Activated gamma-delta T cell (primary cell): ENCODE measurements at regions not wholly inside any gene's neighbourhood (a gene's known extent, or its start where the extent isn't known, plus 50 kb on each side); places are given as distances from the start of the nearest gene placed in this dataset.
"Not testable (repeated sequence)": the region's sequence is repeated elsewhere in the genome, so short reads cannot be mapped to it uniquely, and the experiment has no call there.

Experiments
- DNase-seq: peaks from one replicate; lab custom pipeline; 2025; lab: John Stamatoyannopoulos, UW

DNA sequence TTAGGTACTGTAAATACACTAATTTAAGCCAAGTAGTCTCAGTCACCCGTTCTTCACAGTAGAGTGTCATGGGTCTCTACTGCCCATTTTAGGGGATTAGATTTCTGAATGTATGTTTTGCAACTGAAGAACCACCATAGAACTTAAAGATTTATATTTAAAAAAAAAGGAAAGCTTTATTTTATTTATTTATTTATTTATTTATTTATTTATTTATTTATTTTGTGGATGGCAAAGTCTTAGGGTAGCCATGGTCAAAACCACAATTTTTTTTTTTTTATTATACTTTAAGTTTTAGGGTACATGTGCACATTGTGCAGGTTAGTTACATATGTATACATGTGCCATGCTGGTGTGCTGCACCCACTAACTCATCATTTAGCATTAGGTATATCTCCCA, 960.4 kb upstream of the COX7C start:
- DNase-seq, result not testable (repeated sequence)

DNA sequence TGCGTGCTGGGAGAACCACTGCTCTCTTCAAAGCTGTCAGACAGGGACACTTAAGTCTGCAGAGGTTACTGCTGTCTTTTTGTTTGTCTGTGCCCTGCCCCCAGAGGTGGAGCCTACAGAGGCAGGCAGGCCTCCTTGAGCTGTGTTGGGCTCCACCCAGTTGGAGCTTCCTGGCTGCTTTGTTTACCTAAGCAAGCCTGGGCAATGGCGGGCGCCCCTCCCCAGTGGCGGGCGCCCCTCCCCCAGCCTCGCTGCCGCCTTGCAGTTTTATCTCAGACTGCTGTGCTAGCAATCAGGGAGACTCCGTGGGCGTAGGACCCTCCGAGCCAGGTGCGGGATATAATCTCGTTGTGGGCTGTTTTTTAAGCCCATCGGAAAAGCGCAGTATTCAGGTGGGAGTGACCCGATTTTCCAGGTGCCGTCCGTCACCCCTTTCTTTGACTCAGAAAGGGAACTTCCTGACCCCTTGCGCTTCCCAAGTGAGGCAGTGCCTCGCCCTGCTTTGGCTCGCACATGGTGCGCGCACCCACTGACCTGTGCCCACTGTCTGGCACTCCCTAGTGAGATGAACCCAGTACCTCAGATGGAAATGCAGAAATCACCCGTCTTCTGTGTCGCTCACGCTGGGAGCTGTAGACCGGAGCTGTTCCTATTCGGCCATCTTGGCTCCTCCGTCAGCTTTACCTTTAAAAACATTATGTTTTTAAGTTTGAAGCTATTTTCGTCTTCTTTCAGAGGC, 954.6 kb upstream of the COX7C start:
- not testable (repeated sequence) for DNase-seq

DNA sequence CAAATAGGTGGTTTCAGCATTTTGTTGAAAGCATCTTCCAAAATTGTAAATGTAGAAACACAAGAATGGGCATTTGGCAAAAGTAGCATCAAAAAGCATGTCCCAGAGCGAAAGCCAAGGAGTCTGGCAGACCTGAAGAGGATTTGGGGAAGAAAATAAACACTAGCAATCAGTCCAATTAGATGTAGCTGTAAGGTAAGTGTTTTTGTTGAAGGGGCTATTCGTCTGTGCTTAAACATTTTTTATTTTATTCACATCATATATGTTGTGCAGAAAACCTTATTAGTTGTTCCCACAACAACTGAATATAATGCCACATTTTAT, 954.1 kb upstream of the COX7C start:
- DNase-seq, result no peak

DNA sequence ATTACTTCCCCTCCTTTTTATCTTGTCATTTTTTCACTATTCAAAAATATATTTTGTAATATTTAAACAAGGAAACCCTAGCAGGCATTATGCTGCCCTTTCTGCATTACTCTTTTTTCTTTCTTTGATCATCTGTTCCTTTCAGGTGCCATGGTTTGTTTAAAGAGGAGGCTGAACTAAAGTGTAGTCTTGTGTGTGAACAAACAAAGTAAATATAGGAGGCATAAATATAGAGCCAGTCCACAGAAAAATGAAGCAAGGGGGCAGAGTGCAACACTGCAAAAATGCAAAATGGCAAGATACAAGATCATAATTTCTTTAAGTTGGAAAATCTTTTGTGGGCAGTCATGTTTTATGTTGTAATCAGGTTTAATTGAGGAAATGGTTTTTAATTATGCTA, 947.3 kb upstream of the COX7C start:
- DNase-seq, result no peak

DNA sequence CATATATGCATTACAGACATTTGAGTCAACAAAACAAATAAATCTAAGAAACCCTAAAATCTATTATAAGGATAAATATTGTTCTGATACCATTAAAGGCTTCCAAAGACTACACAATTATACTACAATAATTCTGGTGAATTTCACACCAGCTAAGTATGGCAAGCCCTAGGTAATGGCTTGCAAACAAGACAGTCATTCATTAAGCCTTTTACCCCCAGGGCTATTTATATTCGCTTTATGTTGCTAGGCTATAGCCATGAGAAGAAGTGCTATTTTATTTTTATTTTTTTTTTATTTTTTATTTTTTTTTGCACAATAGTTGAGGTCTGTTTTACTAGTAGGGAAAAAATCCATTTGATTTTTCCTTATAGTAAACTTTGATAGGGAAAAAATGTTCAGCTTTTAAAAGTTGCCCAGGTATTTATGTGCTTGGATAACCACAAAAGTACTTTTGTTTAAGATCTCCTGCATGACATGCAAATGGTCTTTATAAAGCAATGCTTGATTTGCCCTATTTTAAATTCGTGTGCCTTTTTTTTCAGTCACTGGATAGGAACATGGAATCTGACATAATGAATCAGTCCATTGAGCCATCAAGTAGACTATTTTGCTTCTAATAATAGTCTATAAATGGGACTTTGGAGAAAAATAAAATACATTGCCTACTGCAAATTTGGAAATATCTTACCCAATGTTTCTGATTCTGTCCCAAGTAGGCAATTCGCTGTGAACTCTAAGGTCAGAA, 946.3 kb upstream of the COX7C start:
- DNase-seq, result no peak

DNA sequence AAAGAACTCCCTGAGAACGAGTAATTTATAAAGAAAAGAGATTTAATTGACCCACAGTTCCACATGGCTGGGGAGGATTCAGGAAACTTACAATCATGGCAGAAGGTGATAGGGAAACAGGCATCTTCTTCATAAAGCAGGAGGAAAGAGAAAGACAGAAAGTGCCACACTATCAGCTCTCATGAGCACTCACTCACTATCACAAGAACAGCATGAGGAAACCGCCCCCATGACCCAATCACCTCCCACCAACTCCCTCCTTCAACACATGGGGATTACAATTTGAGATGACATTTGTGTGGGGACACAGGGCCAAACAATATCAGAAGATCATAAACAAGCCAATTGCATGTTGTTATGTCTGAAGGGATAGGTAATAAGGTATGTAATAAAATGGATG, 935.9 kb upstream of the COX7C start:
- DNase-seq, result no peak

DNA sequence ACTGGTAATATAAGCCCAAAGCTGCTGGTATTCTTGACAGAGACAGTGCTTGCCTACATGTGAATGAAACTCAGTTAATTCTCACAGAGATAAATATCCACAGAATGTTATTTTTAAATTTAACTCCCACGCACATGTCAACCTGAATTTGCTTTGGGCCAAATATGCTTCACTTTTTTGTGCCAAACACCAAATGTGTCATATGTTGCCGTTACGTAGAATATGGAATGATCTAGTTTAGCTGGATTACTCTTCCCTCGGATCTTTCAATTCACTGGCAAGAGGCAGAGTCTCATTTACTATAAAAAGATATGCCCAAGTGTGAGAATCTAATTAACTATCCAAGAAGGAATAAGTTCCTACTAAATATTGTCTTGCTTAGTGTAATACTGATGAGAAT, 933.4 kb upstream of the COX7C start:
- no peak for DNase-seq

DNA sequence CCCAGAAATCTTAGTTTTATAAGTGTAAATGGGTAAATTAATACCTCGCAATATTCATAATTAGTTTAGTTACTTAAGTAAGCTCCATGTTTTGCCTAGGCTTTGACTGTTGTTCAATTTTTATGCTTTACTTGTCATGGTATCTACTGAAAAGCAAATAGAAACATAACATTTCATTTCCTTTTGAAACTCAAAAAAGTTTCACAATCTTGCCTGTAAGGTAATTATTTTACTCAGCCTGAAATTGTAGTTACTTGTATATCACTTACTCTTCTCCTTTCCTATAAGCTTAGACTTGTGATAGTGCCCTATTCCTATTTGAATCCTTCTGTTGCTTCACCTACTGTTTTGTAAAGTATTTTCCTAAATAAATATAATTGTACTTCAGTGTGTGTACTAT, 914.4 kb upstream of the COX7C start:
- DNase-seq, result no peak

DNA sequence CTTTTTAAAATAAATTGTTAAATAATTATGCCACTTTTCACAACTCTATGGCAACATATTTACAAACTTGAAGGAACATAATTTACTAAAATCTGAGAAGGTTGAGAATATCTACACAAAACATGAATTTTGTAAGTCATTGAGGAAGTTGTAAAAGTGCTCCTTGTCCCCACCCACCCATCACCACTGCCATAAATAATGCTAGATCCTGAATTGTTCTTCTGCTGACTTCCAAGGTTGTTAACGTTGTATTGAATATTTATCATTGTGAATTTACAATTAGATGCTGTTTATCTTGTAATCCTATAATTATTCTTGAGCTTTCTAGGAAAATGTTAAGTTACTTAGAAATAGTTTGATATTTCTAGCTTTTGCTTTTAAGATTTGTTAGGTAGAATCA, 908.0 kb upstream of the COX7C start:
- DNase-seq, result no peak

DNA sequence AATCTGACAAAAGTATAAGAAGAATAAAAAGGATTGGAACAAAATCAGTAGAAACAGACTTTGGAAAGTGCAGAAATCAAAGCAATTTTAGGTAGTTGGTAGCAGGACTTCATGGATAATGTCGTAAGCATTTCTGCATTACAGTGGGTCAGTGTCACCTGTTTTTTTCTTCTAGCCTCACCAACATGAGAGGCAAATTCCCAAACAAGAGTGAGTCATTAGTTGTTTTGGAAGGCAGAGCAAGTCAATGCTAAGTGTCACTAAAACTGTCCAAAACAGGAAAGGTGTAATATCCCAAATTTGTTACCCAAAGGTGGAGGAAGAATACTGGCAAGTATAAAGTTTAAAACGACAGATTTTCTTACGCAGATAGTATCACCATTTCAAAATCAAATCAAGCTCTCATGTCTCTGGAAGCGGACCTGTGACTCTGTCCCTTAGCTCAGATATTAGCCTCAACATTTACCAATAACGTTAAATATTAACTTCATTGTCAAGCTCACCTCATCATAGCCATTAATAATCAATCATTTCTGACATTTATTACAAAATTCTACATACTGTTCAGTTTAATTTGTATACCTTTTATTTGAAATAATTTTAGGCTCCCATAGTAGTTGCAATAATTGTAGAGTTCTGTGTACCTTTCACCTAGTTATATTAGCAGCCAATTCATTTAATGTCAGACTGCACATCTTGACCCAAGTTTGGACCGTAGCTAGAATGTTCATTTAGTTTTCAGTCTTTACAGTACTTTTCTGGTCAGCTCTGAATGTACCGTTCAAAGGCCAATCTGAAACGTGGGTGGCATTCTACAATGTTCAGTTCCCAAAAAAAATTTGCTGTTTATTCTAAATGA, 901.2 kb upstream of the COX7C start:
- DNase-seq, result no peak

DNA sequence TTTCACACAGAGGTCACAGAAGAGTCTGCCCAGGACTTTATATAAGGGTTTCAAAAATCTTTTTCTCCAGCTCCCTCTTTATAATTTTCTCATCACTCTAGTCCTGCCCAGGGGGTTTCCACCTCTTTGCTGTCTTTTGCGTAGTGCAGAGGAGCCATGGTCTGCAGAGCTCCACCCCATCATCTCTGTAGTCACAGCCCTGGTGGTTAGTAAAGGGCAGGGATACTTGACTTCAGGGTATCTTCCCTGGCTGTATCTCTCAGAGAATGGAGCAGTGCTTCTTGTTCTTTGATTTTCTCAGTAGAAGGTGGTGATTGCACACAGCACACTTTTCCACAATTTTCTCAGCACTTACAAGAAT, 900.6 kb upstream of the COX7C start:
- DNase-seq, result no peak

DNA sequence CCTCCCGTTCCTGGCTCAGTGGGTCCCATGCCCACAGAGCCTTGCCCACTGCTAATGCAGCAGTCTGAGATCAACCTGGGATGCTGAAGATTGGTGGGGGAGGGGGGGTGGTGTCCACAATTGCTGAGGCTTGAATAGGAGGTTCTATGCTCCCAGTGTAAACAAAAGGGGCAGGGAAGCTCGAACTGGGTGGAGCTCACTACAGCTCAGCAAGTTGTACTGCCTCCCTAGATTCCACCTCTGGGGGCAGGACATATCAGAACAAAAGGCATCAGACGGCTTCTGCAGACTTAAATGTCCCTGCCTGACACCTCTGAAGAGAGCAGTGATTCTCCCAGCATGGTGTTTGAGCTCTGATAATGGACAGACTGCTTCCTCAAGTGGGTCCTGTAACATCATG, 885.6 kb upstream of the COX7C start:
- DNase-seq, result no peak

DNA sequence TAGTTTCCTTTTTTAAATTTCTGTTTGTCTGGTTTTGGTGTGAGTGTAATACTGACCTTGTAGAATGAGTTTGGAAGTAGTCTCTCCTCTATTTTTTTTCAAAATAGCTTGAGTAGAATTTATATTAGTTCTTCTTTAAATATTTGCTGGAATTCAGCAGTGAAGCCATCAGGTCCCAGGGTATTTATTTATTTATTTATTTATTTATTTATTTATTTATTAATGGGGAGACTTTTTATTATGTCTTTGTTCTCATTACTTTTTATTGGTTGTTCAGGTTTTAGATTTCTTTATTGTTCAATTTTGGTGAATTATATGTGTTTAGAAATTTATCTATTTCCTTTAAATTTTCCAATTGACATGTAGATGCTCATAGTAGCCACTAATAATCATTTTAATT, 875.8 kb upstream of the COX7C start:
- DNase-seq, result no peak

DNA sequence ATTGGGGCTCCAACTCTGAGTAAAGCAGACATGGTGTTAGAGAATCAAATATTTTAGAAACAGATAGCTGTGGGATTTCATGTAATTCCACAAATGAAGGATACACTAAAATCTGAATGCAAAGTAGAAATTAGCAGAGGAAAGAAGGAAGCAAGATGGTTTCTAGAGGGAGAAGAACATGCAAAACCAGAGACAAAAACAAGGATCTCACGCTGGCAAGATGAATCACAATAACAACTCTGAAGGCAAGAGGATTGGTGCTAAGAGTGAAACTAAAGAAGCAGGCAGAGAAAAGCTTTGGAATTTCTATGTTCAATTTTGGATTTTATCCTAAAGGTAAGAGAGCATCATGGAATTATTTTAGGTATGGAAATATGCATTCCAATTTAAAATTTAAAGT, 857.2 kb upstream of the COX7C start:
- no peak for DNase-seq

DNA sequence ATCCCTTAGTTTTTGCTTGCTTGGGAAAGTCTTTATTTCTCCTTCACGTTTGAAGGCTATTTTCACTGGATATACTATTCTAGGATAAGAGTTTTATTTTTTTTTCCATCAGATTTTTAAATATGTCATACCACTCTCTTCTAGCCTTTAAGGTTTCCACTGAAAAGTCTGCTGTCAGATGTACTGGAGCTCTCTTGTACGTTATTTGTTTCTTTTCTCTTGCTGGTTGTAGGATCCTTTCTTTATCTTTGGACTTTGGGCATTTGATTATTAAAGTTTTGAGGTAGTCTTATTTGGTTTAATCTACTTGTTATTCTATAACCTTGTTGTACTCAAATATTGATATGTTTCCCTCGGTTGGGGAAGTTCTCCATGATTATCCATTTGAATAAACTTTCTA, 848.4 kb upstream of the COX7C start:
- no peak for DNase-seq

DNA sequence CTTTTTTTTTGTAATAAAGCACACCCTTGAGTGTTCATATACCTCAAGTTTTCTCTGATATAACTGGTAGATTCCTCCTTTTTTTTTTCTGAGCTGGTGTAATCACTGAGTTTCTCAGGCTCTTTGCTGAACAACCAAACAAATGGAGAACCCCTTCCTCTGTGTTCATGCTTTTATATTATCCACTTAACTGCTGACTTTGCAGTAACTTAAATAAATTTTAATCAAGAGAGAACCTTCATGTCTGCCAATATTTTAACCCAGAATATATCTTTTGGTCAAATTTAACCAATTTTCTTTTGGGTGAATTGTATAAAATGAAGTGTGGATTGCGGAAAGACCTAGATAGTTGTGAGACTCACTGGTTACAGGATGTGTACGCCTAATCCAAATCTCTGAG, 833.0 kb upstream of the COX7C start:
- DNase-seq, result no peak

DNA sequence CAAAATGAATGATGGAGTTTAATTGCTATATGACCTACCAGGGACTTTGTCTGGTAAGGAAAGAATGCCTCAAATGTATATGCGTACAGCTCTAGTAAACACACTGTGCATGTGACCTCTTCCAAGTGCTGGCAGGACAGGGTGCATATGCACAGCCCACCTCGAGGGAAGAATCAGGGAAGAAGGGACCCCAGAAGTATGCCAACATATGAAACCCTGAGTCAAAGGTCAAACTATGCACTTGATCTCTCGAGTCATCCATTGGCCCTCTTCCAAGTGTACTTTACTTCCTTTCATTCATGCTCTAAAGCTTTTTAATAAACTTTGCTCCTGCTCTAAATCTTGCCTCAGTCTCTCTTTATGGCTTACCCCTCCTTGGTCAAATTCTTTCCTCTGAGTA, 804.6 kb upstream of the COX7C start:
- DNase-seq, result no peak

DNA sequence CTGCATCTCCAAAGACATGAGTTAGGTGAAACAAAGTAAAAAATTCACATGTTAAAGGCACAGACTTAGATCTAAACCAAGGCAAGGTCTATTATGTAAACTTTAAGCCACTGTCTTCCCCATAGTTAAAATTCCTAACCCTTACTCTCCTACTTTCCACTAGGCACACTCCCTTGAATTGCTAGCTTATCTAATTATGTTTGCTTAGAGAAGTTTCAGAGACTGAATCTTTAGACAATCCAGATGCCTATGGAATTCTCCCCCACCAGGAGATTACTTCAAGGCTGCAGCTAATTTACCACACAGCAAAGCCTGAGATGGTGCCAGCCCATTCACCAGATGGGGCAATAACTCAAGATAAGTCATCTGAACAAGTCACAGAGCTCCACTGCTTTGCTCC, 803.1 kb upstream of the COX7C start:
- DNase-seq, result no peak

DNA sequence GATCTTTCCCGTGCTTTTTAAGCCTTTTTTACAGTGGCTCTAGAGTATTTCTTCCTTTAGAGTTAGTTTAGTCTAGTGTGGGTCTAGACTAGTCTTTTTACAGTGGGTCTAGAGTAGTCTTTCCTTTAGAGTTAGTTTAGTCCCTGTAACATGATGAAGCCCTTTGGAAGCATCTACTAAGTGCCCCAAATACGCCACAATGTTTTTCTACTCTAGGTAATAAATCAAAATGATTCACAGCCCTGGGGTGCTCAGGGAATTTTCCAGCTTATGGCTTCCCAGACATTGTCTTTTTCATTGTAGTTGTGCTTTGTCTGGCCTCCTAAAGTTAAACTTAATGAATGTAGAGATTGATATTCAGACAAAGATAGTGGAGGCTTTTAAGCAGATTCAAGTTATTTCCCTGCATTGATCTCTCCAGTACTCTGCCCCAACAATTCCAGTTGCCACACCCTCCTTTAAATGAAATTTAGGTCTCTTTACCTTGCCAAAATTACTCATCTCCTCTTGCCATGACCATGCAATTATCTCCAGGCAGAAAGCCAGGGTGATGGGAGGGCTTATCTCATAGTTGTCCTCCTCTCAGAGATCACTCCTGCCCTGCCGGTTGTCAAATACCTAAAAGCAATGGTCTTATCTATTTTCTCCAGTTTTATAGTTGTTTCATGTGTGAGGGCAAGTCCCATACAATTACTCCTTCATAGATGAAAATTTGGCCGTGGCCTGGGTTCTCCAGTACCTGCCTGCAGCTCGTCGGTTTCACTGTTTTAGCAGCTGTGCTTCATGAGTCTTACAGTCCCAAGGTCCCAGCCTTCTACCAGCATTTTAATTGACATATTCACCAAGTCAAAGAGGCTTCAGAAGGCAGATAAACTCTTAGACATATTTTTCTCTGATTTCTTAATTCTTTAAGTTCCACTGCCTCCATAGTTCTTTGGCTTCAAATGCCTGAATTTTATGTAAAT, 794.0 kb upstream of the COX7C start:
- no peak for DNase-seq

DNA sequence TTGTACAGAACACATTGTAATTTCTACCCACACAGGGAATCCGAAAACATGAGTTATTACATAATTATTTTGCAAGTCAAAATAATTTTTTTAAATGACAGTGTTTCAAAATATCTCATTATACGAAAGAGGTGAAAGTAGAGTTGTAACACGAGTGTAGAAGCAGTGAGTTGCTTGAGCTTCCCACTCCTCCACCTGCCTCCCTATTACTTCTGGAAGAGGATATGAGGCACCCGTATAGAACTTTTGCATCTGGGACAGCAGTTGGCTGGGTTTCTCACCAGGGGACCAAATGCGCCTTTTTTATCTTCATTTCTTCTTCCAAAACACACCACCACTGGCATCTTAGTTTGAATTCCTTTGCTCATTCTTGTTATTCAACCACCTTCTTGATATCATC, 779.0 kb upstream of the COX7C start:
- no peak for DNase-seq

DNA sequence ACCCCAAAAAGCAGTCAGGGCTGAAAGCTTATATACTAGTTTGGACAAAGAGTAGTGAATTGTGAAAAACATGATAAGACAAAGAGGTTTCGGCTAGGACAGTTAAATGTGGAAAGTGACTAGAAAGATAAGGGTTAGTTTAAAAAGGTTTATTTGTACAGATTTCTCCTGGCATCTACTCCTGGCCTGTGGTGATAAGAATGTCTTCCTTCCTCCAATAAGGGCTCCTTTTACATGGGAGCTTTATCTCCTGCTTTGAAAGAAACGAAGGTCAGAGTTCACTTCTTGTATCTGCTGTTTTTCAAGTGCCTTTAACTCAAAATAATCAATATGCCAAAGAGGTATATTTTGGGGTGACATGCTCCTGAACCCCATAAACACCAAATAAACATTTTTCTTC, 776.1 kb upstream of the COX7C start:
- DNase-seq, result no peak

DNA sequence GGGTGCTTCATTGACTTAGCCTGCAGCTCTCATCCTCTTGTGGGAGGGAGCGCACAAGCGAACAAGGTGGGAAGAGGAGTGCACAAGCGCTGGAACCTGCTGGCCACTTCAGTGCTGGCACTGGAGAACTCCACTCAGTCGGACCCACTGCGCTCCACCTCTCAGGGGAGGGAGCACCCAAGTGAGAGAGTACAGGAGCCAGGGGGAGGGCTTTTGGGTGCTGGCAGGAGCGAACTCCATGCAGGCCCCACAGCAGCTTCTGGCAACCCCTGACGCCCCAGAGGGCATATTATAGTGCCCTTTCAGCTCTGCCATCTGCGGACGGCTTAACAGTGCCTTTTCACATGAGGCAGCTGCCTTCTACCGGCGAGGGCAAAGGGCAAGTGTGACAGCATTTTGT, 774.2 kb upstream of the COX7C start:
- DNase-seq, result no peak
